Stimulated activated naive B cell treated with anti-CD40 and anti-IgM and Interleukin-4, amounts not matched to agents 10 μg/mL and 1 μg/mL and 100 μg/mL, for 72 hours (primary cell): ENCODE measurements at regions not wholly inside any gene's neighbourhood (a gene's known extent, or its start where the extent isn't known, plus 50 kb on each side); places are given as distances from the start of the nearest gene placed in this dataset.

ENCODE experiments used
- ATAC-seq, 2 donors: fragments of 150-1000 bp; cut with Tn5 transposase; replicated peaks; 2 replicates each; pipeline ENCODE4 v1.10.0; 2021; ENCODE audit warnings: moderate library complexity in 1 of 2
- DNase-seq: peaks from one replicate; pipeline ENCODE4 v3.0.0; 2021
- H3K27ac Mint-ChIP-seq: one replicate; pipeline ENCODE4 v1.8.0; 2022; ENCODE audit warnings: mild to moderate bottlenecking, mixed read lengths
- H3K27me3 Mint-ChIP-seq, 2 donors: one replicate each; pipeline ENCODE4 v1.8.0; 2022; ENCODE audit warnings: mixed read lengths in 2 of 2
- H3K36me3 Mint-ChIP-seq, 2 donors: one replicate each; pipeline ENCODE4 v1.8.0; 2022; ENCODE audit warnings: mixed read lengths in 2 of 2, mild to moderate bottlenecking in 1 of 2
- H3K4me1 Mint-ChIP-seq, 2 donors: one replicate each; pipeline ENCODE4 v1.8.0; 2022; ENCODE audit warnings: mixed read lengths in 2 of 2, mild to moderate bottlenecking in 1 of 2
- H3K4me3 Mint-ChIP-seq, 2 donors: one replicate each; pipeline ENCODE4 v1.8.0; 2022; ENCODE audit warnings: mild to moderate bottlenecking in 2 of 2, mixed read lengths in 2 of 2, moderate library complexity in 1 of 2
- H3K9me3 Mint-ChIP-seq, 2 donors: one replicate each; pipeline ENCODE4 v1.8.0; 2022; ENCODE audit warnings: mixed read lengths in 2 of 2, mild to moderate bottlenecking in 1 of 2

- DNase-seq (no peak), ATAC-seq (no peak)
- H3K27ac Mint-ChIP-seq, result no peak overlapping the region
- no peaks in the 10 kb centered on the region for H3K9me3 Mint-ChIP-seq
- no peak overlapping the region for H3K4me3 Mint-ChIP-seq
- H3K36me3 Mint-ChIP-seq, result no peaks in the 10 kb centered on the region
- no peaks in the 10 kb centered on the region for H3K4me1 Mint-ChIP-seq
- no peaks in the 10 kb centered on the region for H3K27me3 Mint-ChIP-seq
Measured at GRCh38 chr18:61136711-61137251, 196.4 kb upstream of the CDH20 start.

- Mint-ChIP-seq H3K4me3 (no peak overlapping the region), H3K27ac (no peak overlapping the region), H3K27me3 (no peaks in the 10 kb centered on the region), H3K4me1 (no peaks in the 10 kb centered on the region), H3K36me3 (no peaks in the 10 kb centered on the region), H3K9me3 (peaks cover 0 to 8% of the 10 kb centered on the region in 2 donors)
- no peak for ATAC-seq
- DNase-seq, result no peak
Measured at GRCh38 chr18:61141691-61142090, 191.5 kb upstream of the CDH20 start.

- H3K4me3 Mint-ChIP-seq, result no peak overlapping the region
- H3K27ac Mint-ChIP-seq, result no peak overlapping the region
- ATAC-seq (no peak), DNase-seq (no peak)
- no peaks in the 10 kb centered on the region for H3K36me3 Mint-ChIP-seq
- H3K9me3 Mint-ChIP-seq, result peaks cover 4 to 5% of the 10 kb centered on the region in 2 donors
- no peaks in the 10 kb centered on the region for H3K4me1 Mint-ChIP-seq
- no peaks in the 10 kb centered on the region for H3K27me3 Mint-ChIP-seq
Measured at GRCh38 chr18:61148322-61148721, 184.9 kb upstream of the CDH20 start.

- H3K4me1 Mint-ChIP-seq, result no peaks in the 10 kb centered on the region
- H3K9me3 Mint-ChIP-seq, result peaks cover 0 to 5% of the 10 kb centered on the region in 2 donors
- no peaks in the 10 kb centered on the region for H3K36me3 Mint-ChIP-seq
- no peak for DNase-seq
- H3K27ac Mint-ChIP-seq, result no peak overlapping the region
- no peak overlapping the region for H3K4me3 Mint-ChIP-seq
- ATAC-seq, result no peak
- H3K27me3 Mint-ChIP-seq, result no peaks in the 10 kb centered on the region
Measured at GRCh38 chr18:61149786-61150185, 183.4 kb upstream of the CDH20 start.

GRCh38 chr18:61153571-61153970 is 179.7 kb upstream of the CDH20 start:
- Mint-ChIP-seq H3K4me1 (no peaks in the 10 kb centered on the region), H3K27me3 (no peaks in the 10 kb centered on the region), H3K36me3 (no peaks in the 10 kb centered on the region), H3K27ac (no peak overlapping the region), H3K9me3 (peaks cover 0 to under 1% of the 10 kb centered on the region in 2 donors), H3K4me3 (no peak overlapping the region)
- DNase-seq (no peak), ATAC-seq (no peak)

- ATAC-seq, result no peak
- DNase-seq, result no peak
- Mint-ChIP-seq H3K36me3 (no peaks in the 10 kb centered on the region), H3K4me3 (no peak overlapping the region), H3K9me3 (no peaks in the 10 kb centered on the region), H3K27me3 (no peaks in the 10 kb centered on the region), H3K4me1 (no peaks in the 10 kb centered on the region), H3K27ac (no peak overlapping the region)
Measured at GRCh38 chr18:61154866-61155265, 178.4 kb upstream of the CDH20 start.

GRCh38 chr18:61155586-61155985 is 177.6 kb upstream of the CDH20 start:
- H3K4me1 Mint-ChIP-seq, result no peaks in the 10 kb centered on the region
- no peak for ATAC-seq
- no peak overlapping the region for H3K27ac Mint-ChIP-seq
- H3K4me3 Mint-ChIP-seq, result no peak overlapping the region
- no peaks in the 10 kb centered on the region for H3K36me3 Mint-ChIP-seq
- no peak for DNase-seq
- H3K27me3 Mint-ChIP-seq, result no peaks in the 10 kb centered on the region
- no peaks in the 10 kb centered on the region for H3K9me3 Mint-ChIP-seq

- ATAC-seq (no peak), DNase-seq (no peak)
- Mint-ChIP-seq H3K27ac (no peak overlapping the region), H3K9me3 (no peaks in the 10 kb centered on the region), H3K36me3 (no peaks in the 10 kb centered on the region), H3K27me3 (no peaks in the 10 kb centered on the region), H3K4me1 (no peaks in the 10 kb centered on the region), H3K4me3 (no peak overlapping the region)
Measured at GRCh38 chr18:61157451-61157850, 175.8 kb upstream of the CDH20 start.

GRCh38 chr18:61159246-61159645 is 174.0 kb upstream of the CDH20 start:
- Mint-ChIP-seq H3K27me3 (no peaks in the 10 kb centered on the region), H3K4me1 (no peaks in the 10 kb centered on the region), H3K9me3 (no peaks in the 10 kb centered on the region), H3K4me3 (no peak overlapping the region), H3K27ac (no peak overlapping the region), H3K36me3 (no peaks in the 10 kb centered on the region)
- no peak for DNase-seq
- no peak for ATAC-seq

- no peaks in the 10 kb centered on the region for H3K36me3 Mint-ChIP-seq
- no peak overlapping the region for H3K27ac Mint-ChIP-seq
- no peaks in the 10 kb centered on the region for H3K27me3 Mint-ChIP-seq
- H3K4me1 Mint-ChIP-seq, result no peaks in the 10 kb centered on the region
- no peaks in the 10 kb centered on the region for H3K9me3 Mint-ChIP-seq
- ATAC-seq, result no peak
- no peak for DNase-seq
- no peak overlapping the region for H3K4me3 Mint-ChIP-seq
Measured at GRCh38 chr18:61164321-61164720, 168.9 kb upstream of the CDH20 start.

- Mint-ChIP-seq H3K27me3 (no peaks in the 10 kb centered on the region), H3K4me1 (no peaks in the 10 kb centered on the region), H3K27ac (no peak overlapping the region), H3K36me3 (no peaks in the 10 kb centered on the region), H3K4me3 (no peak overlapping the region), H3K9me3 (no peaks in the 10 kb centered on the region)
- no peak for DNase-seq
- no peak for ATAC-seq
Measured at GRCh38 chr18:61167902-61168301, 165.3 kb upstream of the CDH20 start.

GRCh38 chr18:61169386-61169785 is 163.8 kb upstream of the CDH20 start:
- Mint-ChIP-seq H3K4me1 (no peaks in the 10 kb centered on the region), H3K4me3 (no peak overlapping the region), H3K27ac (no peak overlapping the region), H3K36me3 (no peaks in the 10 kb centered on the region), H3K9me3 (no peaks in the 10 kb centered on the region), H3K27me3 (no peaks in the 10 kb centered on the region)
- DNase-seq (no peak), ATAC-seq (no peak)

- ATAC-seq (no peak), DNase-seq (no peak)
- Mint-ChIP-seq H3K27me3 (no peaks in the 10 kb centered on the region), H3K4me3 (no peak overlapping the region), H3K4me1 (no peaks in the 10 kb centered on the region), H3K9me3 (peaks cover 0 to 3% of the 10 kb centered on the region in 2 donors), H3K36me3 (no peaks in the 10 kb centered on the region), H3K27ac (no peak overlapping the region)
Measured at GRCh38 chr18:61172624-61173023, 160.6 kb upstream of the CDH20 start.

GRCh38 chr18:61173554-61173953 is 159.7 kb upstream of the CDH20 start:
- no peaks in the 10 kb centered on the region for H3K36me3 Mint-ChIP-seq
- H3K9me3 Mint-ChIP-seq, result peaks cover 0 to 3% of the 10 kb centered on the region in 2 donors
- no peaks in the 10 kb centered on the region for H3K4me1 Mint-ChIP-seq
- H3K27me3 Mint-ChIP-seq, result no peaks in the 10 kb centered on the region
- H3K27ac Mint-ChIP-seq, result no peak overlapping the region
- DNase-seq, result no peak
- no peak for ATAC-seq
- no peak overlapping the region for H3K4me3 Mint-ChIP-seq

- ATAC-seq (no peak), DNase-seq (no peak)
- Mint-ChIP-seq H3K36me3 (no peaks in the 10 kb centered on the region), H3K4me3 (no peak overlapping the region), H3K9me3 (peaks cover 0 to 2% of the 10 kb centered on the region in 2 donors), H3K4me1 (no peaks in the 10 kb centered on the region), H3K27me3 (no peaks in the 10 kb centered on the region), H3K27ac (no peak overlapping the region)
Measured at GRCh38 chr18:61183798-61184197, 149.4 kb upstream of the CDH20 start.

- ATAC-seq (no peak), DNase-seq (no peak)
- no peak overlapping the region for H3K27ac Mint-ChIP-seq
- H3K27me3 Mint-ChIP-seq, result no peaks in the 10 kb centered on the region
- no peaks in the 10 kb centered on the region for H3K36me3 Mint-ChIP-seq
- no peak overlapping the region for H3K4me3 Mint-ChIP-seq
- H3K9me3 Mint-ChIP-seq, result peaks cover 0 to 2% of the 10 kb centered on the region in 2 donors
- no peaks in the 10 kb centered on the region for H3K4me1 Mint-ChIP-seq
Measured at GRCh38 chr18:61187971-61188370, 145.3 kb upstream of the CDH20 start.
